Colonic mucosa (tissue), 4 donors: ENCODE measurements at regions not wholly inside any gene's neighbourhood (a gene's known extent, or its start where the extent isn't known, plus 50 kb on each side); places are given as distances from the start of the nearest gene placed in this dataset.

Experiments
- DNase-seq: peaks from one replicate; pipeline ENCODE4 v3.0.0-alpha.2; 2020
- H3K27ac ChIP-seq: fragments of 200-600 bp; one replicate; pipeline ENCODE4 v1.8.0; 2021
- H3K27me3 ChIP-seq: fragments of 200-600 bp; one replicate; pipeline ENCODE4 v1.8.0; 2021
- H3K36me3 ChIP-seq: fragments of 200-600 bp; one replicate; pipeline ENCODE4 v1.8.0; 2021
- H3K4me1 ChIP-seq: fragments of 200-600 bp; one replicate; pipeline ENCODE4 v1.8.0; 2021; ENCODE audit warnings: mild to moderate bottlenecking
- H3K4me3 ChIP-seq: fragments of 200-600 bp; one replicate; pipeline ENCODE4 v1.8.0; 2021
- H3K9ac ChIP-seq, 2 donors: one replicate each; pipeline ENCODE4 v1.7.0; 2013; ENCODE audit warnings: control low read depth in 2 of 2, low read depth in 2 of 2, low read length in 2 of 2
- H3K9me3 ChIP-seq: fragments of 200-600 bp; one replicate; pipeline ENCODE4 v1.8.0; 2021
- intact Hi-C: fragments of 100-400 bp; cut with DNase I; formaldehyde crosslinking; loops from one replicate; pipeline ENCODE4 v1.14.1; 2022
- TF ChIP-seq, protein P1 (sequence below): fragments of 200-600 bp; IDR thresholded peaks from one replicate; pipeline ENCODE4 v1.8.0; 2022; ENCODE audit warnings: antibody characterized with exemption, mild to moderate bottlenecking
- donor health status: healthy.
- donor health status: DM: no; HTN: no; CAD: no.
- donor health status: DM: no; HTN: no; CAD: no.

DNA sequence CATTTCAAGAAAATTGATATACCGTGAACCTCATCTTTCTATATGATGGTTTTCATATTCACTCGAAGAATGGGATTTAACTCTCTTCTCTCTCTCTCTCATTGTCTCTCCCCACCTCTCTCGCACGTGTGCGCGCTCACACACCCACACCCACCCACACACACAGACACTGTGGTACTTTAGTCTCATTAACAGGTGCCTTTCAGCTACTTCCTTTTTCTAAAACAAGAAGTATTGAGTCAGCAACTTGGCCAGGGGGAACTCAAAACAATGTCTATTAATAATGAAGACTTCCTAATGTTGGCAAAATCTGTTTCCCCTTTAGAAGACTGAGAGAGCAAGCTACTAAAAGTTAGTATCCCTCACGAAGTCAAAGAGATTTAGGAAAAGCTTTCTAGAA lies 150.7 kb downstream of the TMCO5A start:
- TF ChIP-seq, protein P1, sequence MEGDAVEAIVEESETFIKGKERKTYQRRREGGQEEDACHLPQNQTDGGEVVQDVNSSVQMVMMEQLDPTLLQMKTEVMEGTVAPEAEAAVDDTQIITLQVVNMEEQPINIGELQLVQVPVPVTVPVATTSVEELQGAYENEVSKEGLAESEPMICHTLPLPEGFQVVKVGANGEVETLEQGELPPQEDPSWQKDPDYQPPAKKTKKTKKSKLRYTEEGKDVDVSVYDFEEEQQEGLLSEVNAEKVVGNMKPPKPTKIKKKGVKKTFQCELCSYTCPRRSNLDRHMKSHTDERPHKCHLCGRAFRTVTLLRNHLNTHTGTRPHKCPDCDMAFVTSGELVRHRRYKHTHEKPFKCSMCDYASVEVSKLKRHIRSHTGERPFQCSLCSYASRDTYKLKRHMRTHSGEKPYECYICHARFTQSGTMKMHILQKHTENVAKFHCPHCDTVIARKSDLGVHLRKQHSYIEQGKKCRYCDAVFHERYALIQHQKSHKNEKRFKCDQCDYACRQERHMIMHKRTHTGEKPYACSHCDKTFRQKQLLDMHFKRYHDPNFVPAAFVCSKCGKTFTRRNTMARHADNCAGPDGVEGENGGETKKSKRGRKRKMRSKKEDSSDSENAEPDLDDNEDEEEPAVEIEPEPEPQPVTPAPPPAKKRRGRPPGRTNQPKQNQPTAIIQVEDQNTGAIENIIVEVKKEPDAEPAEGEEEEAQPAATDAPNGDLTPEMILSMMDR: no peak
- Histone ChIP-seq H3K27ac (no peak overlapping the region), H3K9me3 (no peaks in the 10 kb centered on the region), H3K4me1 (no peaks in the 10 kb centered on the region), H3K27me3 (no peaks in the 10 kb centered on the region), H3K4me3 (no peak overlapping the region), H3K9ac (no peak overlapping the region), H3K36me3 (no peaks in the 10 kb centered on the region)
- intact Hi-C loops: no loop called here
- DNase-seq: no peak

GRCh38 chr15:38085931-38086568 lies 151.6 kb downstream of the TMCO5A start:
- Histone ChIP-seq H3K4me1 (no peaks in the 10 kb centered on the region), H3K9ac (no peak overlapping the region), H3K27me3 (no peaks in the 10 kb centered on the region), H3K9me3 (no peaks in the 10 kb centered on the region), H3K4me3 (no peak overlapping the region), H3K27ac (no peak overlapping the region), H3K36me3 (no peaks in the 10 kb centered on the region)
- no peak for DNase-seq
- intact Hi-C loops: no loop called here
- TF ChIP-seq, protein P1: no peak

GRCh38 chr15:38086611-38087010 lies 152.2 kb downstream of the TMCO5A start:
- Histone ChIP-seq H3K4me1 (no peaks in the 10 kb centered on the region), H3K9ac (no peak overlapping the region), H3K27ac (no peak overlapping the region), H3K9me3 (no peaks in the 10 kb centered on the region), H3K36me3 (no peaks in the 10 kb centered on the region), H3K4me3 (no peak overlapping the region), H3K27me3 (no peaks in the 10 kb centered on the region)
- no peak for DNase-seq
- TF ChIP-seq, protein P1: no peak
- intact Hi-C loops: no loop called here

GRCh38 chr15:38088971-38089370 lies 154.5 kb downstream of the TMCO5A start:
- no peak overlapping the region for H3K27ac ChIP-seq
- no peak overlapping the region for H3K9ac ChIP-seq
- H3K4me3 ChIP-seq: no peak overlapping the region
- no peaks in the 10 kb centered on the region for H3K27me3 ChIP-seq
- no peaks in the 10 kb centered on the region for H3K4me1 ChIP-seq
- no peaks in the 10 kb centered on the region for H3K9me3 ChIP-seq
- TF ChIP-seq, protein P1: no peak
- H3K36me3 ChIP-seq: no peaks in the 10 kb centered on the region
- intact Hi-C loops: no loop called here
- no peak for DNase-seq

GRCh38 chr15:38090223-38090622 lies 155.8 kb downstream of the TMCO5A start:
- H3K36me3 ChIP-seq: no peaks in the 10 kb centered on the region
- TF ChIP-seq, protein P1: no peak
- no peak overlapping the region for H3K9ac ChIP-seq
- intact Hi-C loops: no loop called here
- no peaks in the 10 kb centered on the region for H3K9me3 ChIP-seq
- no peak for DNase-seq
- no peak overlapping the region for H3K4me3 ChIP-seq
- no peaks in the 10 kb centered on the region for H3K27me3 ChIP-seq
- H3K4me1 ChIP-seq: no peaks in the 10 kb centered on the region
- no peak overlapping the region for H3K27ac ChIP-seq
